GM12891 (cell line): ENCODE measurements at regions not wholly inside any gene's neighbourhood (a gene's known extent, or its start where the extent isn't known, plus 50 kb on each side); places are given as distances from the start of the nearest gene placed in this dataset.

ENCODE experiments used
- PAX5 ChIP-seq: IDR thresholded peaks from 2 replicates; pipeline ENCODE4 v1.6.1; 2011; ENCODE audit warnings: low read length, moderate library complexity, mild to moderate bottlenecking; ENCODE audit not compliant: insufficient read depth, severe bottlenecking
- POLR2A ChIP-seq: IDR thresholded peaks from 2 replicates; pipeline ENCODE4 v1.6.1; 2011; ENCODE audit warnings: low read depth, low read length, control low read depth
- POLR2AphosphoS5 ChIP-seq: IDR thresholded peaks from 2 replicates; pipeline ENCODE4 v1.6.1; 2011; ENCODE audit warnings: low read depth, low read length, control low read depth
- SPI1 ChIP-seq: IDR thresholded peaks from 2 replicates; pipeline ENCODE4 v1.6.1; 2011; ENCODE audit warnings: low read depth, low read length, control low read depth
- TAF1 ChIP-seq: IDR thresholded peaks from 2 replicates; pipeline ENCODE4 v1.6.1; 2011; ENCODE audit warnings: low read depth, low read length, control low read depth

- TF ChIP-seq POLR2AphosphoS5 = no peak
- no peak for TF ChIP-seq POLR2A
- TF ChIP-seq PAX5 = no peak
- no peak for TF ChIP-seq TAF1
- no peak for TF ChIP-seq SPI1
Measured at GRCh38 chr5:173394701-173395100, 66.5 kb upstream of the STC2 start.
